Renal cortex interstitium (tissue), 11 donors: ENCODE measurements at regions not wholly inside any gene's neighbourhood (a gene's known extent, or its start where the extent isn't known, plus 50 kb on each side); places are given as distances from the start of the nearest gene placed in this dataset.
"Not testable (repeated sequence)": the region's sequence is repeated elsewhere in the genome, so short reads cannot be mapped to it uniquely, and the experiment has no call there.

Experiments
- DNase-seq, 11 donors: peaks; one replicate each; pipeline ENCODE4 v3.0.0-alpha.2; 2013; ENCODE audit warnings: low read depth in 9 of 11, low spot score in 4 of 11; ENCODE audit errors: extremely low read depth in 1 of 11

DNA sequence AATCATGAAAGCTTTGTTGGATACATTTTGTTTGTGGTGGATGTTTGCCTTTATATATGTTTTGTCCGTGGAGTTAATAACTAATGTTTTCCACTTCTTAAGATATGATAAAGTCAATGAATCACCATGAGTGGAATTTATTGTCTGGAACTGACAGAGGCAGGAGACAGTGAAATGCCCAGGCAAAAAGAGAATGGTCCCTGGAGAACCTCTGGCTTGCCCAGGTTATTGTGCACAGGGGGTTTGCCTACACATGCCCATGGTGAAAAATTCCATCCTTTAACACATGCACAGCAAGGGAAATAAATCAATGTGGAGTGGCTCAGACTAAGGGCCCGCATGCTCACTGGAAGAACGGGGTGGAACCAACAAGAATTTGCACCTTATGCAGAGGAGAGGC is 964.3 kb upstream of the GRIA3 start:
- DNase-seq: no peak

DNA sequence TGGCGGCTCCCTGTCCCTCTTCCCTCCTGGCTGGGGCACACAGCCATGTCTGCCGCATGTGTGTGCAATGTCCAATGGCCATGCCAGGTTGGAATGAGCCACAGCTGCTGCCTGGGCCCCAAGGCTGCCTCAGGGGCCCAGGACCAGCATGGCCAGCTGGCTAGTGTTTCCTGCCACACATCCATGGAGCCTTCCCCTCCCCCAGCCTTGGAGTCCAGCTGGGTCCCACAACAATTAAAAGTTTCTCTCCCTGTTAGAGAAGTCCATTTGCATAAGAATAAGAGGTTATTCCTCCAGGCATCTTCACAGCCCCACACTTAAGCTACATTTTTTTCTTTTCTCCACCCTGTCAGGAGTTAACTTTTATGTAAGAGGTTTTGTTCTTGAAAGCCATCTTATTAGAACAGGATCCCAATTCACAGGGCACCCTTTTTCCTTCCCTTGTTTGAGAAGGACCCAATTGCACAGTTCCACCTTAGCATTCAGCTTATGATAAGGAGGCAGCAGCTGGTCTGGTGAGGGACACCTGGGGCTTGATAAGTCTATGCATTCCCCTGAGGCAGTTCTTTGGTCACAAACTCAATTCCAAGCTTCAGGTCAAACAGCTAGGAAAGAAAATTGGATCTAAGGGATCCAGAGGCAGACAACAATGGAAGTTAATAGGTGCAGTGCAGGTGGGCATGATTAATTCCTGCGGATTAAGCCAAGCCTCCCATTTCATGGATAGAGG is 963.3 kb upstream of the GRIA3 start:
- DNase-seq: no peak

DNA sequence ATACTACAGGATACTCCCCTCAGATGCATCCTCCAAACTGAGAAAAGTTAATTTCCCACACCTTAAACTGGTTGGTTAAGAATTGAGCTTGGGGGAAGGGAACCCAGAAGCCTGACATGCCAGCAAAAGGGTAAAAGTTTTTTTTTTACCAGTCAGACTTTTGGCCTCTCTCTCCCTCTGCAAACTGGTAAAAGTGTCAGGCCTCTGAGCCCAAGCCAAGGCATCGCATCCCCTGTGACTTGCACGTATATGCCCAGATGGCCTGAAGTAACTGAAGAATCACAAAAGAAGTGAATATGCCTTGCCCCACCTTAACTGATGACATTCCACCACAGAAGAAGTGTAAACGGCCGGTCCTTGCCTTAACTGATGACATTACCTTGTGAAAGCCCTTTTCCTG is 962.3 kb upstream of the GRIA3 start:
- not testable (repeated sequence) for DNase-seq

DNA sequence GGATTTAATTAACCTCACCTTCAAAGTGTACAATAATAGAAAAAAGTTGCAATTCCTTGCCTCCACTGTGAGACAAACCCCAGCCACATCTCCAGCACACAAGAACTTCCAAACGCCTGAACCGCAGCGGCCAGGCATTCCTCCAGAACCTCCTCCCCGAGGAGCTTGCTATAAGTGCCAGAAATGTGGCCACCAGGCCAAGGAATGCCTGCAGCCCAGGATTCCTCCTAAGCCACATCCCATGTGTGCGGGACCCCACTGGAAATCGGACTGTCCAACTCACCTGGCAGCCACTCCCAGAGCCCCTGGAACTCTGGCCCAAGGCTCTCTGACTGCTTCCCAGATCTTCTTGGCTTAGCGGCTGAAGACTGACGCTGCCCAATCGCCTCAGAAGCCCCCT is 959.9 kb upstream of the GRIA3 start:
- DNase-seq: not testable (repeated sequence)

DNA sequence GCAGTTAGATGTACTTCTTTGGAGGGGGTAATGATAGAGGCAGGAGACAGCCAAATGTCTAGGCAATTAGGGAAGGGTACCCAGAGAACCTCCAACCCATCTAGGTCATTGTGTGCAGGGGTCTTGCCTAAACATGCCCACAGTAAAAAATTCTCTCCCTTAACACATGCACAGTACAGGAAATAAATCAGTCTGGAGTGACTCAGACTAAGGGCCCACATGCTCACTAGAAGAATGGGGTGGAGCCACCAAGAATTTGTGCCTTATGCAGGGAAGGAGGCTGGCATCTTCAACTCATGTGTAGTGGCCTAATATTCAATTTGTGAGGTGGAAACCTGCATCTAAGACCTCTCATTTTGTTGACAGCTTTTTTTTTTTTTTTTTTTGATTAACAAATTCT is 945.3 kb upstream of the GRIA3 start:
- no peak for DNase-seq

DNA sequence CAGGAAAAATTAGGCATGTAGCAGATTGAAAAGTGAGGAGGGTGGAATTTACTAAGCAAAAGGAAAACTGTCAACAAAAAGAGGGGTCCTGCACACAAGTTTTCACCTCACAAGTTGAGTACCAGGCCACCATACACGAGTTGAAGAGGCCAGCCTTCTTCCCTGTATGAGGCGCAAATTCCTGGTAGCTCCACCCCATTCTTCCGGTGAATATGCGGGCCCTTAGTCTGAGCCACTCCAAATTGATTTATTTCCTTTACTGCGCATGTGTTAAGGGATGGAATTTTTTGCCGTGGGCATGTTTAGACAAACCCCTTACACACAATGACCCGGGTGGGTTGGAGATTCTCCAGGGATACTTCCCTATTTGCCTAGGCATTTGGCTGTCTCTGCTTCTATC is 942.1 kb upstream of the GRIA3 start:
- no peak for DNase-seq

DNA sequence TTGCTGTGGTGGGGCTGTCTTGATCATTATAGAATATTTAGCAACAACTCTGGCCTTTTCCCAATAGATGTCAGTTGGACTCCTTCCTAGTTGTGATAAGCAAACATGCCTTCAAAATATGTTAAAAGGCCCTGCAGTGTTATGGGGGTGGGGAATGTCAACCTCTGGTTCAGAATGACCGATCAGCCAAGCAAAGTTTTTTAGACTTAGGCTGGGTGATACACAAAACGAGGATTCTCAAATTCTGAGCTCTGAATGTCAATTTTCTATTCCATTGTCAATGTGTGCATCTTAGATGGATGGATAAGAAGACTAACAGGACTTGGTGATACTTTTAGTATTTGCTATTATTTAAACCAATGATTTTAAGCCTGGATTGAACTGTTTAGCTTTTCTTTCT is 940.0 kb upstream of the GRIA3 start:
- DNase-seq: no peak

DNA sequence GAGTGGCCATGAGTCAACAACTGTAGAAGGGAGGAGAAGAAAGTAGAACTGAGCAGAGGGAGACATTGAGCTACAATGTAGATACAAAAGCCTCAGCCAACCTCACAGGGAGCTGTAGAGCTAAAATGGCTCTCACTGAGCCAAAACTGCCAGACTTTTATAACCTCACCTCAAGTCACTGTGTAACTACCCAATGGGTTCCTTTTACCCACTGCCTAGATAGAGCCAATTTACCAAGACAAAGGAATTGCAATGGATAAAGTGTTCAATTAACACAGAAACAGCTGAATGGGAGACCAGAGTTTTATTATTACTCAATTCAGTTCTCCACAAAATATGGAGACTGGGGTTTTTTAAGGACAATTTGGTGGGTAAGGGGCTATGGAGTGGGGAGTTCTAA is 938.9 kb upstream of the GRIA3 start:
- DNase-seq: no peak

DNA sequence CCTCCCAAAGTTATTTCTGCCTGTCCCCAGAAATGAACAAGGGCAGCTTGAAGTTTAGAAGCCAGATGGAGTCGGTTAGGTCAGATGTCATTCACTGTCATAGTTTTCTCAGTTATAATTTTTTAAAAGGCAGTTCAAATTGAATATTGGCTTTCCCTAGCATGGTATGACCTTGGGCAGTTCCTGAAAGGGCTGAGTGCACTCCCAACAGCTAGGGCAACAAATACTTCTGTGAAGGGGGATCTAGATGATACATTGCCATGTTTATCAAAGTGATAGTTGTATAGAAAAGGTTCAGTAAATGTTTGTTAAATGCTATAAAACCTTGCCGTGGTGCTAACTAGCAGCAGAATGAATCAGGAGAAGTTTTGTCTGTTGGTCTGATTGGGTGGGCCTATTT is 938.1 kb upstream of the GRIA3 start:
- no peak for DNase-seq

DNA sequence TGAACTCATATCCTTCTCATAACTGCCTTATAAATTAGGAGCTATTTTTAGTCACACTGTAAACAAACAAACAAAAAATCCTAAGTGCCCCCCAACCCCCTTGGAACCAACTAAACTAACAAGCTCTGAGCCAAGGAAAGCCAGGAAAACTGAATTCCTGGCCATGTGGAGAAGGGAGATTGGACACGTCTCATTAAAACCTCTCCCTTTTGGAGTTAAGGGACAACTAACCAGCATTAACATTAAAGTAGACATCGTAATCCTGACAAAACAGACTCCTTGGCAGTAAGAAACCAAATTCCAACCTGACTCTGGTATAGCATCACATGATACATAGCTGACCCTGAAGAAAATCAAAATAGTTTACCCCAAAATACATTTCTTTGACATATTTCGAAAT is 937.1 kb upstream of the GRIA3 start:
- no peak for DNase-seq

DNA sequence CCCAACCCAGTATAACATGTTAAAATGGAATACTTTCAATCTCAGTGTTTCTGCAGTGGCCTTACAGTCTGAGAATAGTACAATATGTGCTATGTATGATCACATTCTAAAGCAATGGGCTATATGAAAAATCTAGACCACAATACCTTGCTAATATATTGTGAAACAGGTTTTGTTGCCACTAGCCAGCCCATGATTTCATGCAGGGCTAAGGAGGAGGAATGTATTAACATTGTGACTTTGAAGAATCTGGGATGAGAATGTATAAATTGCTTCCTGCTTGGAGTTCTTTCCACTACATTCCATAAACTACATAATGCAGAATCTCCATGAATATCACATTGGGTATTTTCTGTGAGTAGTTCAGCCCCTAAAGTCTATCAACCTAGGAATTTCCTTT is 935.4 kb upstream of the GRIA3 start:
- no peak for DNase-seq

DNA sequence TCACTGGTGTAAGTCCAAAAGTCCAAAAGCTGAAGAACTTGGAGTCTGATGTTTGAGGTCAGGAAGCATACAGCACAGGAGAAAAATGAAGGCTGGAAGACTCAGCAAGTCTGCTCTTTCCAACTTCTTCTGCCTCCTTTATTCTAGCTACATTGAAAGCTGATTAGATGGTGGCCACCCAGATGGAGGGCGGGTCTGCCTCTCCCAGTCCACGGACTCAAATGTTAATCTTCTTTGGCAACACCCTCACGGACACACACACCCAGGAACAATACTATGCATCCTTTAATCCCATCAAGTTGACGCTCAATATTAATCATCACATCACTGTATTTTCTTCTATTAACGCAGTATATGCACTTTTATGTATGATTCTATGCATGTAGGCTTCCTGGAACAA is 931.6 kb upstream of the GRIA3 start:
- no peak for DNase-seq

DNA sequence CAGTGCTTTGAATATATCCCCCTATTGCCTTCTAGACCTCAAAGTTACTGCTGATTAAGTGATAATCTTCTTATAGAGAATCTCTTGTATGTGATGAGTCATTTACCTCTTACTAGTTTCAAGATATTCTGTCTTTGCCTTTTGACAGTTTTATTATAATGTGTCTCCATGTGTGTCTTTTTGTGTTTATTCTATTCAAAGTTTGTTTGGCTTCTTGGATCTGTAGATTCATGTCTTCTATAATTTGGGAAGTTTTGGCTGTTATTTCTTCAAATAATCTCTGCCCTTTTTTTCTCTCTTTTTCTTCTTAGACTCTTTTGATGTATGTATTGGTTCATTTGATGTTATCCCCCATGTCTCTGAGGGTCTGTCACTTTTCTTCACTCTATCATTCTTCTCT is 915.7 kb upstream of the GRIA3 start:
- DNase-seq: no peak

DNA sequence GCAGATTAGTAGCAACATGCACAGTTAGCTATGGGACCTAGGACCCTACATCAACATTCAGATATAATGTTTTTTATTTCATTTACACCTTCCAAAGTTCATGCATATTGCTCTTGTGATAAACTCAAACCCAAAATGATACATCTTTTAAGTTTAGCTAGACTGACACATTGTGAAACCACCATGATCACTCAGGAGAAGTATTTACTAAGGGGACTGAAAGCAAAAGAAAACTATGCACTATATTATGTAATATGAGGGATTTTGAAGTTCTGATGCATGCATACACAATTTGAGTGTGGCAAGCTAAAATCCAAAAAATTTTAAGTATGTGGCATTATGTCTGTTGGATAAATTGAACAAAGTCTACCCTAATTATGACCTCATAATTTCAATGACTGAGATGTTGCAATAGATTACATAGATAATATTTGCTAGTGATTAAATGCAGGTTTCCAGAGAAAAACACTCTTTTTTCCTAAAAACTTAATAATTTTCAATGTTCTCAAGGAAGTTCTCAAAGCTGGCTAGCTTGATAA is 914.8 kb upstream of the GRIA3 start:
- no peak for DNase-seq

DNA sequence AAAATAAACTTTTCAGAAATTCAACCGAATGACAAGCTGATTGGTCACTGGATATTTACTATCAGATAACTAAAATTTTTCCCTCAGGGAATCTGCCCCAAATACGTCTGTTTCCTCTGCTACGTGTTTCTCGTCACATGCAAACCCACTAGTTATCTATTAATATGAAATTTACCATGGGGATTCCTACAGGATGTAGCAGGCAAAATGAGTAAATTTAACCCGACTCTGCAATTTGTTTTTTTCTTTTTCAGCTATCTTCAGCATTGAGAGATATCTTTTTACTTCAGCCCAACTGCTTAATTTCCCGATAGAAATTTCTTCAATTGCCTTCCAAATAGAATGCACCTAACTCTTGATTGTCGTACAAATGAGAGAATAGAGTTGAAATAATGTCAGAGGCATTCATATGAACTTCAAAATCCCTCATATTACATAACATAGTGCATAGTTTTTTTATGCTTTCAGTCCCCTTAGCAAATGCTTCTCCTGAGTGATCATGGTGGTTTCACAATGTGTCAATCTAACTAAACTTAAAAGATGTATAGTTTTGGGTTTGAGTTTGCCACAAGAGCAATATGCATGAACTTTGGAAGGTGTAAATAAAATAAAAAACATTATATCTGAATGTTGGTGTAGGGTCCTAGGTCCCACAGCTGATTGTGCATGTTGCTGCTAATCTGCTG is 913.1 kb upstream of the GRIA3 start:
- no peak for DNase-seq

DNA sequence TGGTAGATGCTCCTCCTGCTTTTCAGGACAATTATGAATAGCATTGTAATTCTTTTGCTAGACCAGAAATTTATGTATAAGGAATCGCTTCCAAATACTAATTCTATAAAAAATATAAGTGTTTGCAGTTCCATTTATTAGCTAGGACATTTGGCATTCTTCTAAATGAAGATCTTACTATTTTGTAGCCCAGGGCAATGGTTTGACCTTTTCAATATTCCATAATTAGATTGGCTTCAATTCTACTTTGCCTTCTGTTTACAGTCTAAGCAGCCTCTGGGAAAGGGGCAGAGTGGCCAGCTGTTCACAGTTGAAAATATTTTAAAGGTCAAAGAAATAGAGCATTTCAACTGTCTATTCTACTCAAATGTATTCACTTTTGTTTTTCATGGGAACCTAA is 912.1 kb upstream of the GRIA3 start:
- DNase-seq: no peak

DNA sequence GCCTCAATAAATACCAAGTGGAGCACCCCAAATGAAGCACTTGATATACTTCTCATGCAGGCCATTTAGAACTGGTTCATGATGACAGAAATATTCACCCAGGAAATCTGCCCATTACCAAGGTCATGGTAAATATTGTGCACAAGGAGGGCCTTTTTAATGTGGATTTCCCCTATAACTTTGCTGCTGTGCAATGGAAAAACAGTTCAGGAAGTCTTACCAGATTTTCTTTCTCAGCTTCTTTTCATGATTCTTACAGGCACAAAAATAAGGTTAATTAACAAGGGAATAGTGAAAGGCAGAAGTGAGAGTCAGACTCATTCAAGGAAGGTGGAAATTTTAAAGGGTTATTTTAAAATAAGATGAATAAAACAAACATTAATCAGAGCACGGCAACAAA is 904.3 kb upstream of the GRIA3 start:
- no peak for DNase-seq

DNA sequence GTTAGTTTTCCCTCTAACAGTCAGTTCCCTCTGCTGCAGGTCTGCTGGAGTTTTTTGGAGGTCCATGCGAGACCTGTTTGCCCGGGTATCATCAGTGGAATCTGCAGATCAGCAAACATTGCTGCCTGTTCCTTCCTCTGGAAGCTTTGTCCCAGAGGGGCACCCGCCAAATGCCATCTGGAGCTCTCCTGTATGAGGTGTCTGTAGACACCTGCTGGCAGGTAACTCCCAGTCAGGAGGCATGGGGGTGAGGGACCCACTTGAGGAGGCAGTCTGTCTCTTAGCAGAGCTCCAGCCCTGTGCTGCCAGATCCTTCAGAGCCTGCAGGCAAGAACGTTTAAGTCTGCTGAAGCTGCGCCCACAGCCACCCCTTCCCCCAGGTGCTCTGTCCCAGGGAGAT is 884.3 kb upstream of the GRIA3 start:
- DNase-seq: not testable (repeated sequence)

DNA sequence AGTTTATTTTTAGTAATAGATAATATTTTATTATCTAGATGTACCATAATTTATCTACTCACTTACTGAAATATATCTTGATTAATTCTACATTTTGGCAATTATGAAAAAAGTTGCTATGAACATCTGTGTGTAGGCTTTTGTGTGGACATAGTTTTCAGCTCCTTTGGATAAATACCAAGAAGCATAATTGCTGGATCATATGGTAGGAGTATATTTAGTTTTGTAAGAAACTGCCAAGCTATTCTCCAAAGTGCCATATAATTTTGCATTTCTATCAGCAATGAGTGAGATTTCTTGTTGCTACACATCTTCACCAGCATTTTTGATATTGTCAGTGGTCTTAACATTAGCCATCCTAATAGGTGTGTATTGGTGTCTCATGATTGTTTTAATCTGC is 882.6 kb upstream of the GRIA3 start:
- no peak for DNase-seq

DNA sequence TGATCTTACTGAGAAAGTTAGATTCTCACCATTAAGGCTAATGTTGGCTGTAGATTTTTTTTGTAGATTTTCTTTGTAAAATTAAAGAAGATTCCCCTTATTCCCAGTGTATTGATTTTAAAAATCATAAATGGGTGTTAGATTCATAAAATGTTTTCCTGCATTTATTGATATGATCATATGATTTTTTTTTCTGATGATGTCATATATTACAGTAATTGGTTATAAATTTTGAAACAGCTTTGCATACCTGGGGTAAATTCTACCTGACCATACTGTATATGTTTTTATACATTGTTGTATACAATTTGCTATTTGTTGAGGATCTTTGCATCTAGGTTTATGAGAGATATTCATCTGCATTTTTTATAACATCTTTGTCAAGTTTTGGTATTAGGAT is 880.3 kb upstream of the GRIA3 start:
- no peak for DNase-seq

DNA sequence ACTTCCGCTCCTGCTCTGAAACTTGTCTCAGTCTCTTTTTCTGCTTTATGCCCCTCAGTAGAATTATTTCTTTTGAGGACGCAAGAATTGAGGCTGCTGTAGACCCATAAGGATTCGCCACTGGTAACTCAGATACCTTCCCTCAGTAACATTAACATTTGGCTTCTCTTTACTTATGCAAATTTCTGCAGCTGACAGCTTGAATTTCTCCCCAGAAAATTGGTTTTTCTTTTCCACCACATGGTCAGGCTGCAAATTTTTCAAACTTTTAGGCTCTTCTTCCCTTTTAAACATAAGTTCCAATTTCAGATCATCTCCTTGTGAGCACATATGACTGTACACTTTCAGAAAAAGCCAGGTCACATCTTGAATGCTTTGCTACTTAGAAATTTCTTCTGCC is 839.3 kb upstream of the GRIA3 start:
- no peak for DNase-seq
